Choroid plexus epithelial cell (primary cell): ENCODE measurements at regions not wholly inside any gene's neighbourhood (a gene's known extent, or its start where the extent isn't known, plus 50 kb on each side); places are given as distances from the start of the nearest gene placed in this dataset.

Experiments
- DNase-seq: peaks from one replicate; pipeline ENCODE4 v3.0.0-alpha.2; 2010; ENCODE audit warnings: low read depth
- H3K4me3 ChIP-seq: 2 replicates; pipeline ENCODE4 v1.5.1; 2011; ENCODE audit warnings: low read depth, mild to moderate bottlenecking, control low read depth, low read length, moderate library complexity
- CTCF ChIP-seq: conservative IDR thresholded peaks from 2 replicates; pipeline ENCODE4 v1.5.1; 2011; ENCODE audit warnings: low read depth, mild to moderate bottlenecking, control low read depth, inconsistent platforms, low read length, moderate library complexity

GRCh38 chr4:100826067-100826466, 308.2 kb upstream of the EMCN start:
- no peak overlapping the region for H3K4me3 ChIP-seq
- DNase-seq, result no peak
- no peak for TF ChIP-seq CTCF

GRCh38 chr4:100823993-100824323, 306.1 kb upstream of the EMCN start:
- TF ChIP-seq CTCF, result no peak
- no peak for DNase-seq
- H3K4me3 ChIP-seq, result no peak overlapping the region

- no peak overlapping the region for H3K4me3 ChIP-seq
- no peak for TF ChIP-seq CTCF
- peak; percentile 59 for DNase-seq
Observed at GRCh38 chr4:100823066-100823992, 305.5 kb upstream of the EMCN start.

- no peak for TF ChIP-seq CTCF
- H3K4me3 ChIP-seq, result no peak overlapping the region
- no peak for DNase-seq
Observed at GRCh38 chr4:100820249-100820648, 302.4 kb upstream of the EMCN start.

GRCh38 chr4:100819505-100819904, 301.7 kb upstream of the EMCN start:
- no peak for DNase-seq
- no peak for TF ChIP-seq CTCF
- H3K4me3 ChIP-seq, result no peak overlapping the region

GRCh38 chr4:100816436-100817045, 298.7 kb upstream of the EMCN start:
- no peak for DNase-seq
- H3K4me3 ChIP-seq, result no peak overlapping the region
- TF ChIP-seq CTCF, result no peak

- TF ChIP-seq CTCF, result no peak
- H3K4me3 ChIP-seq, result no peak overlapping the region
Observed at GRCh38 chr4:100811046-100811445, 293.2 kb upstream of the EMCN start.

More at GRCh38 chr4:100811046-100811445, 293.2 kb upstream of the EMCN start:
- DNase-seq, result no peak
